ENCODE measurements at regions not wholly inside any gene's neighbourhood (a gene's known extent, or its start where the extent isn't known, plus 50 kb on each side); places are given as distances from the start of the nearest gene placed in this dataset.

DNA sequence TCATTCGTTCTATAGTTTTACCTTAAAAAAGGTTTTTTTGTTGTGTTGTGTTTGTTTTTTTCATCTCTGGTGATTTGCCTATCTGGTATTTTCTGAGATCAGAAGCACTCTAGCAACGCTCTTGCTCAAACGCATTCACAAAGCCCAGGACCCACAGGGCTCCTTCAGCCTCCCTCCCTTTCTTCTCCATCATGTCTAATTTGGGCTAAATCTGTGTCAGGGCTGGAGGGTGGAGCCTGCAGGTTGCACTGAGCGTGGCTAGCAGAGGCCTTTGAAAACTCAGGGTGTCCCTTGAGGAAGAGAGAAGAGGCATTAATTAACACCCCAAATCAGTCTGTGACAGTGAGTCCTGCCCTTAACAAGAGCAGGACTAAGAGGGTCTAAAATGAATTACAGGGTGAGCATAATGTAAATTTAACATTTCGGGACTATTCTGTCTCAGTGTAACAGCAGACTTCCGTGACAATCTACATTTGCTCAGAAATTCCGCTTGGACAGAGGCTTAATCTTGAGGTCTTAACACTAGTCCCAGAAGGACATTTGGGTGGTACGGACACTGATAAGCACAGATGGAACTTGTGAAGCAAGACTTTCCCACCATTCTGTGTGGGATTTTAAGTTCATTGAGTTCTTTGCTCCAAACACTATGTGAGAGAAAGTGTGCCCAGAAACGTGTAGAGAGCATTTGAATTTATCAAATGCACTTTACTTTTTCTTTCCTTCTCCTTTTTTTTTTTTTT is 174.4 kb upstream of the APCDD1 start:
- H3K79me2 ChIP-seq (ENCODE audit: insufficient read depth, low read length), result no peaks in the 10 kb centered on the region
- H3K27me3 ChIP-seq (ENCODE audit: insufficient read depth, low read length), result peaks cover 9% of the 10 kb centered on the region
- no peaks in the 10 kb centered on the region for H3K4me1 ChIP-seq (ENCODE audit: insufficient read depth, low read length)
- TF ChIP-seq, protein P1, sequence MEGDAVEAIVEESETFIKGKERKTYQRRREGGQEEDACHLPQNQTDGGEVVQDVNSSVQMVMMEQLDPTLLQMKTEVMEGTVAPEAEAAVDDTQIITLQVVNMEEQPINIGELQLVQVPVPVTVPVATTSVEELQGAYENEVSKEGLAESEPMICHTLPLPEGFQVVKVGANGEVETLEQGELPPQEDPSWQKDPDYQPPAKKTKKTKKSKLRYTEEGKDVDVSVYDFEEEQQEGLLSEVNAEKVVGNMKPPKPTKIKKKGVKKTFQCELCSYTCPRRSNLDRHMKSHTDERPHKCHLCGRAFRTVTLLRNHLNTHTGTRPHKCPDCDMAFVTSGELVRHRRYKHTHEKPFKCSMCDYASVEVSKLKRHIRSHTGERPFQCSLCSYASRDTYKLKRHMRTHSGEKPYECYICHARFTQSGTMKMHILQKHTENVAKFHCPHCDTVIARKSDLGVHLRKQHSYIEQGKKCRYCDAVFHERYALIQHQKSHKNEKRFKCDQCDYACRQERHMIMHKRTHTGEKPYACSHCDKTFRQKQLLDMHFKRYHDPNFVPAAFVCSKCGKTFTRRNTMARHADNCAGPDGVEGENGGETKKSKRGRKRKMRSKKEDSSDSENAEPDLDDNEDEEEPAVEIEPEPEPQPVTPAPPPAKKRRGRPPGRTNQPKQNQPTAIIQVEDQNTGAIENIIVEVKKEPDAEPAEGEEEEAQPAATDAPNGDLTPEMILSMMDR (IDR thresholded peaks at IDR 0.05; ENCODE audit: extremely low read depth, low read depth, low read length), result no peak
- no peak for DNase-seq (ENCODE audit: insufficient read length, low spot score, missing footprints)
- H3K36me3 ChIP-seq (ENCODE audit: insufficient read depth, low read length), result no peaks in the 10 kb centered on the region
- no peaks in the 10 kb centered on the region for H4K20me1 ChIP-seq (ENCODE audit: insufficient read depth, low read length)
- no peak overlapping the region for H3K27ac ChIP-seq (ENCODE audit: low read depth, low read length)
- no peaks in the 10 kb centered on the region for H3K9me3 ChIP-seq (ENCODE audit: low read depth, low read length)
- H3K4me3 ChIP-seq (ENCODE audit: insufficient read depth, low read length), result no peak overlapping the region
- H3K4me2 ChIP-seq (ENCODE audit: insufficient read depth, low read length), result no peak overlapping the region
- no peak overlapping the region for H2AFZ ChIP-seq (ENCODE audit: low read length)

DNA sequence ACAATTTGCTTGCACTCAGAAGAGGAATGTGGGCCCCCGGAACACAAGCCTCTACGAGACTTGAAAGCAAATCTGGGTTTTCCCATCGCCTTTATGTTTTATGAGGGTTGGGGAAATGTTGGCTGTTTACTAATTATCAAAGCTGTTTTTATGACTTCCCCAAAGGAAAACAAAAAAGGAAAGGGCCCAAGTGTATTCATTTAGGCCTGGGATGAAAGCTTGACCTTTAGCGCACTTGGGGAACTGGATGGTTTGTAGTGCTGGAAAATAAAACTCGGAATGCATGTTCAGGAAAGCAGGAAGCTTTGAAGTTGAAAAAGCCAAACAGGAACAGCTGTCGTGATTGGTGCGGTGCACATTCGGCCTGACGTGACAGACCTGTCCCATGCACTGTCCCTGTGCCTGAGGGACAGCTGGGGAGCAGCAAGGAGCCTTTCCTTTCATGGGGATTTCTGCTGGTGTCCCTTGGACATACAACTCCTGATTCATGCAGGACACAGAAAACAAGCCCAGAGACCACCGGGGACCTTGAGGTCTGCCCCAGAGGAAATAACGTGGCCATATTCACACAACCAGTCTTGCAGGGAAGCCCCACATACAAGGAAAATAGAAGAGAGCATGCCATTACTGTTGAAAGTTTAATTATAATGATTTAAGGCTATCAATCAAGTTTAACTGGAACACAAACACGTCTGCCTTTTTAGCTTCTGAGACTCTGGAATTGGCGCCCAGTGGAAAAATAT is 169.7 kb upstream of the APCDD1 start:
- H4K20me1 ChIP-seq (ENCODE audit: insufficient read depth, low read length), result no peaks in the 10 kb centered on the region
- DNase-seq (ENCODE audit: insufficient read length, low spot score, missing footprints), result no peak
- H3K4me3 ChIP-seq (ENCODE audit: insufficient read depth, low read length), result no peak overlapping the region
- no peak overlapping the region for H3K4me2 ChIP-seq (ENCODE audit: insufficient read depth, low read length)
- no peaks in the 10 kb centered on the region for H3K4me1 ChIP-seq (ENCODE audit: insufficient read depth, low read length)
- H3K79me2 ChIP-seq (ENCODE audit: insufficient read depth, low read length), result no peaks in the 10 kb centered on the region
- H2AFZ ChIP-seq (ENCODE audit: low read length), result no peak overlapping the region
- H3K9me3 ChIP-seq (ENCODE audit: low read depth, low read length), result no peaks in the 10 kb centered on the region
- TF ChIP-seq, protein P1 (IDR thresholded peaks at IDR 0.05; ENCODE audit: extremely low read depth, low read depth, low read length), result no peak
- no peaks in the 10 kb centered on the region for H3K36me3 ChIP-seq (ENCODE audit: insufficient read depth, low read length)
- peaks cover 9% of the 10 kb centered on the region for H3K27me3 ChIP-seq (ENCODE audit: insufficient read depth, low read length)
- H3K27ac ChIP-seq (ENCODE audit: low read depth, low read length), result no peak overlapping the region

GRCh38 chr18:10285283-10285640 is 169.2 kb upstream of the APCDD1 start:
- H3K9me3 ChIP-seq (ENCODE audit: low read depth, low read length), result no peaks in the 10 kb centered on the region
- no peak overlapping the region for H2AFZ ChIP-seq (ENCODE audit: low read length)
- H3K4me1 ChIP-seq (ENCODE audit: insufficient read depth, low read length), result no peaks in the 10 kb centered on the region
- H3K4me2 ChIP-seq (ENCODE audit: insufficient read depth, low read length), result no peak overlapping the region
- H3K27me3 ChIP-seq (ENCODE audit: insufficient read depth, low read length), result peaks cover 5% of the 10 kb centered on the region
- no peak overlapping the region for H3K27ac ChIP-seq (ENCODE audit: low read depth, low read length)
- no peaks in the 10 kb centered on the region for H3K79me2 ChIP-seq (ENCODE audit: insufficient read depth, low read length)
- DNase-seq (ENCODE audit: insufficient read length, low spot score, missing footprints), result no peak
- TF ChIP-seq, protein P1 (IDR thresholded peaks at IDR 0.05; ENCODE audit: extremely low read depth, low read depth, low read length), result no peak
- no peaks in the 10 kb centered on the region for H3K36me3 ChIP-seq (ENCODE audit: insufficient read depth, low read length)
- no peaks in the 10 kb centered on the region for H4K20me1 ChIP-seq (ENCODE audit: insufficient read depth, low read length)
- H3K4me3 ChIP-seq (ENCODE audit: insufficient read depth, low read length), result no peak overlapping the region

- no peak overlapping the region for H2AFZ ChIP-seq (ENCODE audit: low read length)
- TF ChIP-seq, protein P1 (IDR thresholded peaks at IDR 0.05; ENCODE audit: extremely low read depth, low read depth, low read length), result no peak
- H3K4me1 ChIP-seq (ENCODE audit: insufficient read depth, low read length), result no peaks in the 10 kb centered on the region
- H3K27ac ChIP-seq (ENCODE audit: low read depth, low read length), result no peak overlapping the region
- no peaks in the 10 kb centered on the region for H3K9me3 ChIP-seq (ENCODE audit: low read depth, low read length)
- H4K20me1 ChIP-seq (ENCODE audit: insufficient read depth, low read length), result no peaks in the 10 kb centered on the region
- DNase-seq (ENCODE audit: insufficient read length, low spot score, missing footprints), result no peak
- no peak overlapping the region for H3K4me3 ChIP-seq (ENCODE audit: insufficient read depth, low read length)
- H3K36me3 ChIP-seq (ENCODE audit: insufficient read depth, low read length), result no peaks in the 10 kb centered on the region
- peaks cover 5% of the 10 kb centered on the region for H3K27me3 ChIP-seq (ENCODE audit: insufficient read depth, low read length)
- no peak overlapping the region for H3K4me2 ChIP-seq (ENCODE audit: insufficient read depth, low read length)
- H3K79me2 ChIP-seq (ENCODE audit: insufficient read depth, low read length), result no peaks in the 10 kb centered on the region
Observed at GRCh38 chr18:10286580-10287150, 167.8 kb upstream of the APCDD1 start.

Measured in osteoblast (primary cell).